ENCODE measurements at regions not wholly inside any gene's neighbourhood (a gene's known extent, or its start where the extent isn't known, plus 50 kb on each side); places are given as distances from the start of the nearest gene placed in this dataset.
A peak's percentile ranks its signal among the peaks of the same experiment; 100 is the strongest.

DNA sequence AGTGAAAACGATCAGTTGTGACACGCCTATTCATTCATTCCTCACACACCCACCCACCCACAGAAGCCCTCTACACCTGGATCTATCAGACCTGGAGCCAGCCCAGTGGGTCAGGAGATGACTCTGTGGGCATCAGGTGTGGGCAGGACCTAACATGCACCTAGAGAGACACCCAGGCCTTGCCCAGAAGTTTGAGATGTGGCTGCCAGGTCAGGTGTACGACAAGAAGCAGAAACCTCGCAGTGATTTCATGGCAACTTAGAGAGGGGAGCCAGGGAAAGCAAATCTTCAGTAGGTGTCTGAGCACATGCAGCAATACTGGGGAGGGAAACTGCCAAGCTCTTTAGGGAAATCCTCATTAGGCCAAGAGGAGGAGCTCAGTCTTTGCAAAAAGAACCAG lies 264.7 kb upstream of the ROPN1 start:
- no peak overlapping the region for H3K4me3 ChIP-seq
- 86 to 89% (median 88%) methylated on average over 4 of the region's 4 CpGs for WGBS, 3 donors
- intact Hi-C loops (cut with DNase I) = no loop called here
- H3K27me3 ChIP-seq = no peaks in the 10 kb centered on the region
- H3K9me3 ChIP-seq = no peaks in the 10 kb centered on the region
- no peaks in the 10 kb centered on the region for H3K36me3 ChIP-seq
- DNase-seq = no peak
- no peaks in the 10 kb centered on the region for H3K4me1 ChIP-seq (ENCODE audit: insufficient read depth)
- no peak overlapping the region for H3K27ac ChIP-seq
- no peak for TF ChIP-seq POLR2A (IDR thresholded peaks at IDR 0.05)

DNA sequence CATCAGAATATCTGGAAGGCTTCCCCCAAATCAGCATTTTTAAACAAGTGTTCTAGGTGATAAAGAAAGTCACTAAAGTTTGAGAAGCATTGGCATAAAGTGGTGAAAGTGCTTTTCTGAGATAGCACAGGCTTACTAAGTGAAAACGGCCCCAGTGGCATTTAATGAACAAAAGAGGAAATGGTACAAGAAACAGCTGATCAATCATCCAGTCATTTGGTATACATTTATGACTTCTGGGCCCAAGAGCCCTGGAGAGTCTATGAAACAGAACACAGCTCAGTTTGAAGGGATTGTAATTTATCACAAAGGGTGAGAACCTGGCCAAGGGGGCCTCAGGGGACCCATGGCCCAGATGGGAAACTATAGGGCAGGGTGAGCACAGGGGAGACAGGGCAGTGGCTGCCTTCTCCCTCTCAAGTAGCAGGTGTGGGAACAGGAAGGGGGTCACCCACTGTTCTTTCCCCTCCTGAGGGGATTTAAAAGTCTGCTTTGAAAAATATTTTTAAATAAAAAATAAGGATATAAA lies 265.5 kb upstream of the ROPN1 start:
- H3K9me3 ChIP-seq = no peaks in the 10 kb centered on the region
- H3K36me3 ChIP-seq = no peaks in the 10 kb centered on the region
- no peak for DNase-seq
- WGBS, 3 donors = 0% methylated on average over 1 of the region's 1 CpG
- TF ChIP-seq POLR2A (IDR thresholded peaks at IDR 0.05) (no peak), EP300 (IDR thresholded peaks at IDR 0.05) (no peak)
- TF ChIP-seq, protein P1, sequence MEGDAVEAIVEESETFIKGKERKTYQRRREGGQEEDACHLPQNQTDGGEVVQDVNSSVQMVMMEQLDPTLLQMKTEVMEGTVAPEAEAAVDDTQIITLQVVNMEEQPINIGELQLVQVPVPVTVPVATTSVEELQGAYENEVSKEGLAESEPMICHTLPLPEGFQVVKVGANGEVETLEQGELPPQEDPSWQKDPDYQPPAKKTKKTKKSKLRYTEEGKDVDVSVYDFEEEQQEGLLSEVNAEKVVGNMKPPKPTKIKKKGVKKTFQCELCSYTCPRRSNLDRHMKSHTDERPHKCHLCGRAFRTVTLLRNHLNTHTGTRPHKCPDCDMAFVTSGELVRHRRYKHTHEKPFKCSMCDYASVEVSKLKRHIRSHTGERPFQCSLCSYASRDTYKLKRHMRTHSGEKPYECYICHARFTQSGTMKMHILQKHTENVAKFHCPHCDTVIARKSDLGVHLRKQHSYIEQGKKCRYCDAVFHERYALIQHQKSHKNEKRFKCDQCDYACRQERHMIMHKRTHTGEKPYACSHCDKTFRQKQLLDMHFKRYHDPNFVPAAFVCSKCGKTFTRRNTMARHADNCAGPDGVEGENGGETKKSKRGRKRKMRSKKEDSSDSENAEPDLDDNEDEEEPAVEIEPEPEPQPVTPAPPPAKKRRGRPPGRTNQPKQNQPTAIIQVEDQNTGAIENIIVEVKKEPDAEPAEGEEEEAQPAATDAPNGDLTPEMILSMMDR (IDR thresholded peaks at IDR 0.05) = no peak
- H3K27ac ChIP-seq = no peak overlapping the region
- intact Hi-C loops (cut with DNase I) = no loop called here
- H3K4me3 ChIP-seq = no peak overlapping the region
- no peaks in the 10 kb centered on the region for H3K4me1 ChIP-seq (ENCODE audit: insufficient read depth)
- H3K27me3 ChIP-seq = no peaks in the 10 kb centered on the region

DNA sequence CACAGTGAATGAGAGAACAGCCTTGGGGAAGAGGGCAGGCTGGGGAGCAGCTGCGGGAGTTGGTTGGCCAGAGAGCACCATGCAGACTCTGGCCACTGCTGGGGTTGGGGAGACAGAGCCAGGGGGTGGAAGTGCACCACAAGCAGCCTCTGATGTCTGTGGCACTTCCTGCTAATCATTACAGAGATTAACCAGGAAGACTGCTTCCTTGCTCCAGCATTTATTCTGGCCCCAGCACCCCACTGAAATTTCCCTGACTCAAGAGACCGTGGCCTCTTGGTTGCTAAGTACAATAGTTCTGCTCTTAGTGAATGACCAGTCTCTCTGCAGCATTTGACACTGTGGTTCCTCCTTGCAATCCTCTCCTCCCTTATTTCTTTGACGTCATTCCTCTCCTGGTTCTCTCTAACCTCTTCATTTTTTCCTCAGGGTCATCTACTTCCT lies 266.2 kb upstream of the ROPN1 start:
- H3K27ac ChIP-seq = no peak overlapping the region
- WGBS, 3 donors = 51 to 67% (median 58%) methylated on average over 3 of the region's 3 CpGs
- H3K4me1 ChIP-seq (ENCODE audit: insufficient read depth) = no peaks in the 10 kb centered on the region
- no peak overlapping the region for H3K4me3 ChIP-seq
- H3K36me3 ChIP-seq = no peaks in the 10 kb centered on the region
- DNase-seq = no peak
- intact Hi-C loops (cut with DNase I) = no loop called here
- TF ChIP-seq POLR2A (IDR thresholded peaks at IDR 0.05) (no peak), EP300 (IDR thresholded peaks at IDR 0.05) (no peak)
- TF ChIP-seq, protein P1 (IDR thresholded peaks at IDR 0.05) = no peak
- no peaks in the 10 kb centered on the region for H3K9me3 ChIP-seq
- no peaks in the 10 kb centered on the region for H3K27me3 ChIP-seq

DNA sequence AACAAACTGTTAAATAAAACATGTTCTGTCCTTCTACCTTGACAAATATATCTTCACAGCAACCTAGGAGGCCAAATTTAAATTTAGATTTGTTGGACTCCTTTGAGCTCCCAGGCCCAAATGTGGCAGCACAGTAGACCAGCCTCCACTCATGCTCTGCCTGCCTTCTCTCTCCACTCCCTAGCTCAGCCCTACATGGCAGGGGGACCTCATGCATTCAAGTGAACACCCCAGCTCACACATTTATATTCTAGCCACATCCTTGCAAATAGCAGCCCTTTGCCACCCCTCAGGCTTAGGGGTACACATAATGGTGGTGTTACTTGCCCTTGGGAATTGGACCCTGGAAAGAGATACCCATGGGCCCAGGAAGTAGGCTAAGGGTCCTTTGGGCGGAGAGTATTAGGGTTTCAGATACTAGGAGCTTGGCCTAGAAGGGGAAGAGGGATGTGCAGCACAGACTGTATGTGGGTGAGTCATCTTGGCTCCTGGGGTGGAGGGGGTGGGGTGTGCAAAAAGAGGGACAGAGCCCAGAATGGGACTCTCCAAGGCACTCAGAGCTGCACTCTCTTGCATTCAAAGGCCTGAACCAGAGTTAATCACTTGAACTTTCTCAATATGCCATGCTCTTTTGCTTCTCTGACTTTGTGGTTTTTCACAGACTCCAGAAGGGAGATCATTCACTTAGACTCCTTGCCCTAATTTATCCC lies 268.4 kb upstream of the ROPN1 start:
- no peak overlapping the region for H3K4me3 ChIP-seq
- TF ChIP-seq POLR2A (IDR thresholded peaks at IDR 0.05) = no peak
- intact Hi-C loops (cut with DNase I) = no loop called here
- H3K27ac ChIP-seq = no peak overlapping the region
- no peaks in the 10 kb centered on the region for H3K9me3 ChIP-seq
- DNase-seq = peak in 1 of 5 donors; percentile 45
- H3K27me3 ChIP-seq = no peaks in the 10 kb centered on the region
- no peaks in the 10 kb centered on the region for H3K4me1 ChIP-seq (ENCODE audit: insufficient read depth)
- WGBS, 3 donors = 82 to 92% (median 87%) methylated on average over 1 of the region's 1 CpG
- no peaks in the 10 kb centered on the region for H3K36me3 ChIP-seq

DNA sequence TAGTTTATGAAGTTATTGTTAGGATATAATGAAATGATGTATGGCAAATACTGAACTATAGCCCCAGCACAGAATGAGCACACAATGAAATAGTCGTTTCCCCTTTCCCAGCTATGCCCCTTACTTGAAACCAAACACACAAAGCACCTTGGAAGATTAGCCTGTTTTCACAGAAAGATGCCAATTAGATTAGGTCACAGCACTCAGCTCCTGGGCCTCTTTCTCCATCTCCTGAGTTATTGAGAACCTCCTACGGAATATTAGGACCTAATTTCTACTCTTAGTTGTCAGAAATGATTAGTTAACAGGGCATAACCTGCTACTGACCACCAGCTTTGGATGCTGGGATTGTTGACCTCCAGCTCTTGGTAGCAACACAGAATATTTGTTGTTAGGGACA lies 269.4 kb upstream of the ROPN1 start:
- no peaks in the 10 kb centered on the region for H3K27me3 ChIP-seq
- intact Hi-C loops (cut with DNase I) = no loop called here
- no peak for DNase-seq
- no peaks in the 10 kb centered on the region for H3K9me3 ChIP-seq
- WGBS, 3 donors = 79 to 87% (median 87%) methylated on average over 2 of the region's 2 CpGs
- TF ChIP-seq, protein P1 (IDR thresholded peaks at IDR 0.05) = no peak
- TF ChIP-seq POLR2A (IDR thresholded peaks at IDR 0.05) (no peak), EP300 (IDR thresholded peaks at IDR 0.05) (no peak)
- no peaks in the 10 kb centered on the region for H3K4me1 ChIP-seq (ENCODE audit: insufficient read depth)
- no peak overlapping the region for H3K4me3 ChIP-seq
- H3K36me3 ChIP-seq = no peaks in the 10 kb centered on the region
- H3K27ac ChIP-seq = no peak overlapping the region
